ENCODE measurements at regions not wholly inside any gene's neighbourhood (a gene's known extent, or its start where the extent isn't known, plus 50 kb on each side); places are given as distances from the start of the nearest gene placed in this dataset.

GRCh38 chr3:127485396-127486170 lies 105.0 kb downstream of the TPRA1 start:
- Histone ChIP-seq H3K36me3 (no peaks in the 10 kb centered on the region), H3K4me3 (no peak overlapping the region), H3K27ac (no peak overlapping the region), H3K9me3 (no peaks in the 10 kb centered on the region), H3K4me1 (no peaks in the 10 kb centered on the region), H3K27me3 (peaks cover 25% of the 10 kb centered on the region)
- no peak for ATAC-seq
- TF ChIP-seq EP300 (IDR thresholded peaks at IDR 0.05) (no peak), POLR2A (IDR thresholded peaks at IDR 0.05) (no peak), CTCF (IDR thresholded peaks at IDR 0.05) (no peak), POLR2AphosphoS5 (IDR thresholded peaks at IDR 0.05) (no peak)
- WGBS, 2 donors (ENCODE audit: low coverage in 1 of 2), result 70 to 93% methylated on average over 4 to 6 of the region's 8 CpGs

GRCh38 chr3:127484601-127485388 lies 105.7 kb downstream of the TPRA1 start:
- H3K36me3 ChIP-seq, result no peaks in the 10 kb centered on the region
- TF ChIP-seq CTCF (IDR thresholded peaks at IDR 0.05) (no peak), EP300 (IDR thresholded peaks at IDR 0.05) (no peak), POLR2A (IDR thresholded peaks at IDR 0.05) (no peak), POLR2AphosphoS5 (IDR thresholded peaks at IDR 0.05) (no peak)
- peaks cover 20% of the 10 kb centered on the region for H3K27me3 ChIP-seq
- 71% methylated on average over 8 of the region's 9 CpGs; no CpG with 5 or more reads in 1 of the 2 donors for WGBS, 2 donors (ENCODE audit: low coverage in 1 of 2)
- ATAC-seq, result no peak
- H3K27ac ChIP-seq, result no peak overlapping the region
- no peaks in the 10 kb centered on the region for H3K4me1 ChIP-seq
- H3K4me3 ChIP-seq, result no peak overlapping the region
- H3K9me3 ChIP-seq, result no peaks in the 10 kb centered on the region

GRCh38 chr3:127483902-127484591 lies 106.5 kb downstream of the TPRA1 start:
- Histone ChIP-seq H3K27ac (no peak overlapping the region), H3K27me3 (peaks cover 18% of the 10 kb centered on the region), H3K4me1 (no peaks in the 10 kb centered on the region), H3K9me3 (no peaks in the 10 kb centered on the region), H3K4me3 (no peak overlapping the region), H3K36me3 (no peaks in the 10 kb centered on the region)
- WGBS, 2 donors (ENCODE audit: low coverage in 1 of 2), result 60% methylated on average over 3 of the region's 18 CpGs; no CpG with 5 or more reads in 1 of the 2 donors
- TF ChIP-seq CTCF (IDR thresholded peaks at IDR 0.05) (no peak), EP300 (IDR thresholded peaks at IDR 0.05) (no peak), POLR2A (IDR thresholded peaks at IDR 0.05) (no peak), POLR2AphosphoS5 (IDR thresholded peaks at IDR 0.05) (no peak)
- no peak for ATAC-seq

GRCh38 chr3:127483005-127483641 lies 107.4 kb downstream of the TPRA1 start:
- 79% methylated on average over 10 of the region's 11 CpGs; no CpG with 5 or more reads in 1 of the 2 donors for WGBS, 2 donors (ENCODE audit: low coverage in 1 of 2)
- Histone ChIP-seq H3K4me3 (no peak overlapping the region), H3K9me3 (no peaks in the 10 kb centered on the region), H3K36me3 (no peaks in the 10 kb centered on the region), H3K27me3 (peaks cover 18% of the 10 kb centered on the region), H3K4me1 (no peaks in the 10 kb centered on the region), H3K27ac (no peak overlapping the region)
- TF ChIP-seq POLR2AphosphoS5 (IDR thresholded peaks at IDR 0.05), result no peak
- no peak for TF ChIP-seq EP300 (IDR thresholded peaks at IDR 0.05)
- TF ChIP-seq CTCF (IDR thresholded peaks at IDR 0.05), result no peak
- no peak for TF ChIP-seq POLR2A (IDR thresholded peaks at IDR 0.05)
- no peak for ATAC-seq

Data from gastroesophageal sphincter (tissue), 4 donors.